ENCODE measurements at regions not wholly inside any gene's neighbourhood (a gene's known extent, or its start where the extent isn't known, plus 50 kb on each side); places are given as distances from the start of the nearest gene placed in this dataset.

DNA sequence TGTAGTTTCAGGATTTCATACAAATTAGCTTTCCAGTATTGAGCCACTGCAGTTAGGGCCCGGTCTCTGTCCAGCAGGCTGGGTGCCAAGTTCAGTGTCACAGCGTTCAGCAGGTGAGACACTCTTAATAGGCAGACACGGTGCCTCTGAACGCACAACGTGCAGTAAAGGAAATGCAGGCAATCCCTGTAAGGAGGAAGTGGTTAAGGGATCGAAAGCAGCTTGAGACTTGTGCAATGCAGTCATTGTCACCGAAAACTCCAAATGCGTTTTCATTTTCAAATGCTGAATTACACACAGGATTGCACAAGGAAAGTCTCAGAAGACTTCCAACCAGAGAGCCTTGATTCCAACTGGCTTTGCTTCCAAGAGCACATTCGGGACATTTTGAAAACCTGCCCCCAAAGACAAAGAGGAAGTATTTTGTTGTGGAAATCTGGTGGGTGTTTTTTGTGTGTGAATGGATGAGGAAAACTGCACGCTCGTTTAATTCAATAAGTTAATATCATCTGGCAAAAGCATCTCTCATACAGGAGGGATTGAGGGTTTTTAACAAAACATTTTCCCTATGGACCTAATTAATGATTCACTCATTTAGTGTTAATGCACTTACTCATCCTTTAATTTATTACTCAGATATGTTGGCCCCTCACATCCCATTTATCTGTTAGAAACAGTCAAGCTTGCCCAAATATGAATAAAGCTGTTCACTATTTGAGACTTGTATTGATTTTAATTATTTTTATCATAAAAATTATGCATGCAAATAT is 61.6 kb downstream of the PTGS2 start (continued):
- peak; percentile 81 to 84 for TF ChIP-seq IKZF2 (IDR thresholded peaks at IDR 0.05)
- TF ChIP-seq GABPA (IDR thresholded peaks at IDR 0.05; ENCODE audit: low read depth): peak; percentile 46; the same call in 1 of the 2 replicates
- TF ChIP-seq BACH1 (IDR thresholded peaks at IDR 0.05; ENCODE audit: borderline replicate concordance): no peak
- TF ChIP-seq BCL11A (IDR thresholded peaks at IDR 0.05; ENCODE audit: low read depth, low read length): peak; percentile 41; the same call in 1 of the 2 replicates
- TF ChIP-seq PAX8 (IDR thresholded peaks at IDR 0.05): no peak
- no peak for TF ChIP-seq FOS (IDR thresholded peaks at IDR 0.05; ENCODE audit: borderline replicate concordance, extremely low read depth, insufficient read length)
- peak; percentile 94 for TF ChIP-seq EED (IDR thresholded peaks at IDR 0.05; ENCODE audit: low read depth)
- TF ChIP-seq JUNB (IDR thresholded peaks at IDR 0.05): peak; percentile 32; the same call in 1 of the 2 replicates
- 0 out of 2 replicates have a peak, but pooled peaks have one; percentile 2 for TF ChIP-seq RAD21 (IDR thresholded peaks at IDR 0.05; ENCODE audit: insufficient read depth, low read depth, low read length)
- TF ChIP-seq TCF7 (IDR thresholded peaks at IDR 0.05; ENCODE audit: borderline replicate concordance): no peak
- TF ChIP-seq IRF4 (IDR thresholded peaks at IDR 0.05; ENCODE audit: low read depth, low read length): peak; percentile 64; the same call in 1 of the 2 replicates
- no peak for TF ChIP-seq MXI1 (IDR thresholded peaks at IDR 0.05; ENCODE audit: low read depth, low read length)
- TF ChIP-seq HDAC2 (IDR thresholded peaks at IDR 0.05): no peak
- no peak for TF ChIP-seq SUPT20H (IDR thresholded peaks at IDR 0.05; ENCODE audit: borderline replicate concordance, control insufficient read depth, low read depth, low read length)
- TF ChIP-seq CREB1 (IDR thresholded peaks at IDR 0.05; ENCODE audit: low read depth): peak; percentile 65
- TF ChIP-seq IKZF1 (conservative IDR thresholded peaks at IDR 0.05): peak; percentile 77
- TF ChIP-seq, protein P1, sequence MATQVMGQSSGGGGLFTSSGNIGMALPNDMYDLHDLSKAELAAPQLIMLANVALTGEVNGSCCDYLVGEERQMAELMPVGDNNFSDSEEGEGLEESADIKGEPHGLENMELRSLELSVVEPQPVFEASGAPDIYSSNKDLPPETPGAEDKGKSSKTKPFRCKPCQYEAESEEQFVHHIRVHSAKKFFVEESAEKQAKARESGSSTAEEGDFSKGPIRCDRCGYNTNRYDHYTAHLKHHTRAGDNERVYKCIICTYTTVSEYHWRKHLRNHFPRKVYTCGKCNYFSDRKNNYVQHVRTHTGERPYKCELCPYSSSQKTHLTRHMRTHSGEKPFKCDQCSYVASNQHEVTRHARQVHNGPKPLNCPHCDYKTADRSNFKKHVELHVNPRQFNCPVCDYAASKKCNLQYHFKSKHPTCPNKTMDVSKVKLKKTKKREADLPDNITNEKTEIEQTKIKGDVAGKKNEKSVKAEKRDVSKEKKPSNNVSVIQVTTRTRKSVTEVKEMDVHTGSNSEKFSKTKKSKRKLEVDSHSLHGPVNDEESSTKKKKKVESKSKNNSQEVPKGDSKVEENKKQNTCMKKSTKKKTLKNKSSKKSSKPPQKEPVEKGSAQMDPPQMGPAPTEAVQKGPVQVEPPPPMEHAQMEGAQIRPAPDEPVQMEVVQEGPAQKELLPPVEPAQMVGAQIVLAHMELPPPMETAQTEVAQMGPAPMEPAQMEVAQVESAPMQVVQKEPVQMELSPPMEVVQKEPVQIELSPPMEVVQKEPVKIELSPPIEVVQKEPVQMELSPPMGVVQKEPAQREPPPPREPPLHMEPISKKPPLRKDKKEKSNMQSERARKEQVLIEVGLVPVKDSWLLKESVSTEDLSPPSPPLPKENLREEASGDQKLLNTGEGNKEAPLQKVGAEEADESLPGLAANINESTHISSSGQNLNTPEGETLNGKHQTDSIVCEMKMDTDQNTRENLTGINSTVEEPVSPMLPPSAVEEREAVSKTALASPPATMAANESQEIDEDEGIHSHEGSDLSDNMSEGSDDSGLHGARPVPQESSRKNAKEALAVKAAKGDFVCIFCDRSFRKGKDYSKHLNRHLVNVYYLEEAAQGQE (IDR thresholded peaks at IDR 0.05; ENCODE audit: low read depth, low read length): 0 out of 2 replicates have a peak, but pooled peaks have one; percentile 53
- no peak for TF ChIP-seq BRCA1 (IDR thresholded peaks at IDR 0.05; ENCODE audit: low read depth, low read length)
- TF ChIP-seq CREM (IDR thresholded peaks at IDR 0.05; ENCODE audit: low read depth): peak; percentile 73
- TF ChIP-seq MEF2A (IDR thresholded peaks at IDR 0.05; ENCODE audit: insufficient read depth, low read depth, low read length): 0 out of 2 replicates have a peak, but pooled peaks have one; percentile 23
- TF ChIP-seq PAX5 (IDR thresholded peaks at IDR 0.05; ENCODE audit: borderline replicate concordance, low read depth, low read length): no peak
- 0 out of 4 replicates have a peak, but pooled peaks of 1 of the 2 experiments have one; percentile 73 for TF ChIP-seq CEBPB (IDR thresholded peaks at IDR 0.05; ENCODE audit: borderline replicate concordance in 1 of 2, low read depth in 2 of 2, low read length in 2 of 2)
- peak; percentile 51; the same call in 1 of the 2 replicates for TF ChIP-seq ATF7 (IDR thresholded peaks at IDR 0.05; ENCODE audit: low read depth)
- TF ChIP-seq, protein P2, sequence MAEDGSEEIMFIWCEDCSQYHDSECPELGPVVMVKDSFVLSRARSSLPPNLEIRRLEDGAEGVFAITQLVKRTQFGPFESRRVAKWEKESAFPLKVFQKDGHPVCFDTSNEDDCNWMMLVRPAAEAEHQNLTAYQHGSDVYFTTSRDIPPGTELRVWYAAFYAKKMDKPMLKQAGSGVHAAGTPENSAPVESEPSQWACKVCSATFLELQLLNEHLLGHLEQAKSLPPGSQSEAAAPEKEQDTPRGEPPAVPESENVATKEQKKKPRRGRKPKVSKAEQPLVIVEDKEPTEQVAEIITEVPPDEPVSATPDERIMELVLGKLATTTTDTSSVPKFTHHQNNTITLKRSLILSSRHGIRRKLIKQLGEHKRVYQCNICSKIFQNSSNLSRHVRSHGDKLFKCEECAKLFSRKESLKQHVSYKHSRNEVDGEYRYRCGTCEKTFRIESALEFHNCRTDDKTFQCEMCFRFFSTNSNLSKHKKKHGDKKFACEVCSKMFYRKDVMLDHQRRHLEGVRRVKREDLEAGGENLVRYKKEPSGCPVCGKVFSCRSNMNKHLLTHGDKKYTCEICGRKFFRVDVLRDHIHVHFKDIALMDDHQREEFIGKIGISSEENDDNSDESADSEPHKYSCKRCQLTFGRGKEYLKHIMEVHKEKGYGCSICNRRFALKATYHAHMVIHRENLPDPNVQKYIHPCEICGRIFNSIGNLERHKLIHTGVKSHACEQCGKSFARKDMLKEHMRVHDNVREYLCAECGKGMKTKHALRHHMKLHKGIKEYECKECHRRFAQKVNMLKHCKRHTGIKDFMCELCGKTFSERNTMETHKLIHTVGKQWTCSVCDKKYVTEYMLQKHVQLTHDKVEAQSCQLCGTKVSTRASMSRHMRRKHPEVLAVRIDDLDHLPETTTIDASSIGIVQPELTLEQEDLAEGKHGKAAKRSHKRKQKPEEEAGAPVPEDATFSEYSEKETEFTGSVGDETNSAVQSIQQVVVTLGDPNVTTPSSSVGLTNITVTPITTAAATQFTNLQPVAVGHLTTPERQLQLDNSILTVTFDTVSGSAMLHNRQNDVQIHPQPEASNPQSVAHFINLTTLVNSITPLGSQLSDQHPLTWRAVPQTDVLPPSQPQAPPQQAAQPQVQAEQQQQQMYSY (CRISPR knock-in tag; IDR thresholded peaks at IDR 0.05): no peak
